Right cardiac atrium (tissue), 5 donors: ENCODE measurements at regions not wholly inside any gene's neighbourhood (a gene's known extent, or its start where the extent isn't known, plus 50 kb on each side); places are given as distances from the start of the nearest gene placed in this dataset.

Experiments used
- ATAC-seq, 2 donors: fragments of 200-7000 bp; cut with Tn5 transposase; one replicate each; pipeline versions ENCODE4 v1.8.0 to v1.9.1; 2020; ENCODE audit warnings: moderate library complexity in 2 of 2, mild to moderate bottlenecking in 1 of 2
- DNase-seq, 3 donors: peaks; one replicate each; pipeline ENCODE4 v3.0.0-alpha.2; 2020
- H3K27ac ChIP-seq: one replicate; pipeline ENCODE4 v1.5.1; 2013; ENCODE audit warnings: mild to moderate bottlenecking, low read length, control low read depth, moderate library complexity
- H3K27me3 ChIP-seq: one replicate; pipeline ENCODE4 v1.6.1; 2013; ENCODE audit not compliant: control insufficient read depth, insufficient read depth
- H3K4me1 ChIP-seq: one replicate; pipeline ENCODE4 v1.6.1; 2013; ENCODE audit warnings: low read length; ENCODE audit not compliant: control insufficient read depth, insufficient read depth
- H3K4me3 ChIP-seq: one replicate; pipeline ENCODE4 v1.5.1; 2013; ENCODE audit warnings: low read length, control low read depth
- H3K9me3 ChIP-seq: one replicate; pipeline ENCODE4 v1.6.1; 2013; ENCODE audit warnings: low read length; ENCODE audit not compliant: control insufficient read depth
- WGBS: extraction: QIAGEN DNeasy Blood & Tissue Kit; methylation state at CpG from one replicate; pipeline ENCODE4 v1.1.7; 2013; 5-methylcytosine and 5-hydroxymethylcytosine counted together
- intact Hi-C, 4 donors: fragments of 100-400 bp; cut with DNase I; formaldehyde crosslinking; loops; one replicate each; pipeline versions ENCODE4 v1.11.0 to v1.14.0; 2022 to 2023
- donor health status: healthy with polysubstance abuse.
- donor health status: DM: no; HTN: yes; CAD: no.
- donor health status: DM: no; HTN: no; CAD: no.
- donor health status: DM: no; HTN: yes; CAD: no; lungs with severe emphysema.
- donor health status: DM: yes; HTN: yes; CAD: no.

GRCh38 chr2:180159921-180160320 lies 152.8 kb upstream of the CWC22 start:
- 48% methylated on average over 2 of the region's 2 CpGs for WGBS
- no peak for ATAC-seq
- H3K27me3 ChIP-seq = no peaks in the 10 kb centered on the region
- H3K27ac ChIP-seq = no peak overlapping the region
- H3K4me3 ChIP-seq = no peak overlapping the region
- H3K9me3 ChIP-seq = no peaks in the 10 kb centered on the region
- intact Hi-C loops = no loop called here
- DNase-seq = no peak
- no peaks in the 10 kb centered on the region for H3K4me1 ChIP-seq

- no peaks in the 10 kb centered on the region for H3K27me3 ChIP-seq
- DNase-seq (no peak), ATAC-seq (no peak)
- intact Hi-C loops = no loop called here
- H3K4me3 ChIP-seq = no peak overlapping the region
- no peak overlapping the region for H3K27ac ChIP-seq
- no peaks in the 10 kb centered on the region for H3K4me1 ChIP-seq
- 79% methylated on average over 2 of the region's 2 CpGs for WGBS
- H3K9me3 ChIP-seq = no peaks in the 10 kb centered on the region
Measured at GRCh38 chr2:180158961-180159360, 151.9 kb upstream of the CWC22 start.

- DNase-seq (no peak), ATAC-seq (no peak)
- Histone ChIP-seq H3K4me3 (no peak overlapping the region), H3K9me3 (no peaks in the 10 kb centered on the region), H3K27me3 (no peaks in the 10 kb centered on the region), H3K27ac (no peak overlapping the region), H3K4me1 (no peaks in the 10 kb centered on the region)
- intact Hi-C loops = no loop called here
Measured at GRCh38 chr2:180156651-180157050, 149.6 kb upstream of the CWC22 start.

- Histone ChIP-seq H3K4me3 (no peak overlapping the region), H3K4me1 (no peaks in the 10 kb centered on the region), H3K9me3 (no peaks in the 10 kb centered on the region), H3K27me3 (no peaks in the 10 kb centered on the region), H3K27ac (no peak overlapping the region)
- WGBS = 87% methylated on average over 1 of the region's 1 CpG
- DNase-seq (no peak), ATAC-seq (no peak)
- intact Hi-C loops = no loop called here
Measured at GRCh38 chr2:180150606-180151005, 143.5 kb upstream of the CWC22 start.

GRCh38 chr2:180146541-180146940 lies 139.4 kb upstream of the CWC22 start:
- H3K27me3 ChIP-seq = no peaks in the 10 kb centered on the region
- intact Hi-C loops = no loop called here
- H3K27ac ChIP-seq = no peak overlapping the region
- no peak overlapping the region for H3K4me3 ChIP-seq
- no peak for ATAC-seq
- no peak for DNase-seq
- no peaks in the 10 kb centered on the region for H3K9me3 ChIP-seq
- H3K4me1 ChIP-seq = no peaks in the 10 kb centered on the region
- 51% methylated on average over 2 of the region's 2 CpGs for WGBS

- ATAC-seq (no peak), DNase-seq (no peak)
- WGBS = 73% methylated on average over 1 of the region's 1 CpG
- no peaks in the 10 kb centered on the region for H3K9me3 ChIP-seq
- no peak overlapping the region for H3K4me3 ChIP-seq
- intact Hi-C loops = no loop called here
- H3K27ac ChIP-seq = no peak overlapping the region
- H3K4me1 ChIP-seq = no peaks in the 10 kb centered on the region
- H3K27me3 ChIP-seq = no peaks in the 10 kb centered on the region
Measured at GRCh38 chr2:180146114-180146513, 139.0 kb upstream of the CWC22 start.

- Histone ChIP-seq H3K9me3 (no peaks in the 10 kb centered on the region), H3K4me3 (no peak overlapping the region), H3K27me3 (no peaks in the 10 kb centered on the region), H3K4me1 (no peaks in the 10 kb centered on the region), H3K27ac (no peak overlapping the region)
- intact Hi-C loops = no loop called here
- 76% methylated on average over 5 of the region's 5 CpGs for WGBS
- ATAC-seq = no peak
- no peak for DNase-seq
Measured at GRCh38 chr2:180145163-180145562, 138.1 kb upstream of the CWC22 start.

GRCh38 chr2:180144338-180144813 lies 137.3 kb upstream of the CWC22 start:
- Histone ChIP-seq H3K27me3 (no peaks in the 10 kb centered on the region), H3K27ac (no peak overlapping the region), H3K4me1 (no peaks in the 10 kb centered on the region), H3K9me3 (no peaks in the 10 kb centered on the region), H3K4me3 (no peak overlapping the region)
- intact Hi-C loops = no loop called here
- ATAC-seq (no peak), DNase-seq (no peak)

GRCh38 chr2:180143633-180144337 lies 136.7 kb upstream of the CWC22 start:
- H3K9me3 ChIP-seq = no peaks in the 10 kb centered on the region
- ATAC-seq = no peak
- 75% methylated on average over 5 of the region's 5 CpGs for WGBS
- no peak for DNase-seq
- no peaks in the 10 kb centered on the region for H3K4me1 ChIP-seq
- H3K27me3 ChIP-seq = no peaks in the 10 kb centered on the region
- no peak overlapping the region for H3K4me3 ChIP-seq
- intact Hi-C loops = no loop called here
- no peak overlapping the region for H3K27ac ChIP-seq

GRCh38 chr2:180141600-180141999 lies 134.5 kb upstream of the CWC22 start:
- H3K4me1 ChIP-seq = no peaks in the 10 kb centered on the region

GRCh38 chr2:180133736-180134135 lies 126.6 kb upstream of the CWC22 start:
- Histone ChIP-seq H3K27me3 (no peaks in the 10 kb centered on the region), H3K9me3 (no peaks in the 10 kb centered on the region), H3K4me1 (no peaks in the 10 kb centered on the region), H3K27ac (no peak overlapping the region), H3K4me3 (no peak overlapping the region)
- no peak for DNase-seq
- intact Hi-C loops = no loop called here
- ATAC-seq = no peak
- 45% methylated on average over 1 of the region's 1 CpG for WGBS

More at GRCh38 chr2:180141600-180141999, 134.5 kb upstream of the CWC22 start:
- intact Hi-C loops = no loop called here
- Histone ChIP-seq H3K4me3 (no peak overlapping the region), H3K27ac (no peak overlapping the region), H3K9me3 (no peaks in the 10 kb centered on the region), H3K27me3 (no peaks in the 10 kb centered on the region)
- 78% methylated on average over 2 of the region's 2 CpGs for WGBS
- DNase-seq (no peak), ATAC-seq (no peak)

- ATAC-seq = no peak
- intact Hi-C loops = no loop called here
- H3K4me3 ChIP-seq = no peak overlapping the region
Measured at GRCh38 chr2:180130403-180130802, 123.3 kb upstream of the CWC22 start.

More at GRCh38 chr2:180130403-180130802, 123.3 kb upstream of the CWC22 start:
- no peaks in the 10 kb centered on the region for H3K27me3 ChIP-seq
- no peak overlapping the region for H3K27ac ChIP-seq
- H3K4me1 ChIP-seq = no peaks in the 10 kb centered on the region
- no peaks in the 10 kb centered on the region for H3K9me3 ChIP-seq
- DNase-seq = no peak
